Hepatocyte (in vitro differentiated cells): ENCODE measurements at regions not wholly inside any gene's neighbourhood (a gene's known extent, or its start where the extent isn't known, plus 50 kb on each side); places are given as distances from the start of the nearest gene placed in this dataset.

Experiments used
- DNase-seq: peaks from one replicate; pipeline ENCODE4 v3.0.0-alpha.2; 2016; ENCODE audit warnings: low spot score
- H2AFZ ChIP-seq: fragments of 200-600 bp; sonication (generic); 2 replicates; pipeline ENCODE4 v1.6.0; 2016; ENCODE audit warnings: antibody characterized with exemption, mild to moderate bottlenecking
- H3K27ac ChIP-seq: fragments of 200-600 bp; sonication (generic); 2 replicates; pipeline ENCODE4 v1.5.1; 2016; ENCODE audit warnings: mild to moderate bottlenecking
- H3K27me3 ChIP-seq: fragments of 200-600 bp; sonication (generic); 2 replicates; pipeline ENCODE4 v1.6.1; 2016
- H3K36me3 ChIP-seq: fragments of 200-600 bp; sonication (generic); replicated peaks from 2 replicates; pipeline ENCODE4 v1.5.1; 2016; ENCODE audit warnings: low read depth; ENCODE audit not compliant: insufficient read depth
- H3K4me1 ChIP-seq: fragments of 200-600 bp; sonication (generic); 2 replicates; pipeline ENCODE4 v1.5.1; 2016; ENCODE audit warnings: mild to moderate bottlenecking, moderate library complexity; ENCODE audit not compliant: insufficient read depth
- H3K4me2 ChIP-seq: fragments of 200-600 bp; sonication (generic); 2 replicates; pipeline ENCODE4 v1.6.0; 2016
- H3K4me3 ChIP-seq: fragments of 200-600 bp; sonication (generic); 2 replicates; pipeline ENCODE4 v1.5.1; 2016; ENCODE audit warnings: mild to moderate bottlenecking
- H3K79me2 ChIP-seq: fragments of 200-600 bp; sonication (generic); 2 replicates; pipeline ENCODE4 v1.6.0; 2017; ENCODE audit warnings: mild to moderate bottlenecking
- H3K9me2 ChIP-seq: fragments of 200-600 bp; sonication (generic); replicated peaks from 2 replicates; pipeline ENCODE4 v1.6.0; 2017; ENCODE audit warnings: mild to moderate bottlenecking; ENCODE audit not compliant: insufficient read depth
- H3K9me3 ChIP-seq: fragments of 200-600 bp; sonication (generic); 2 replicates; pipeline ENCODE4 v1.5.1; 2016; ENCODE audit warnings: low read depth, mild to moderate bottlenecking
- H4K20me1 ChIP-seq: fragments of 200-600 bp; sonication (generic); 2 replicates; pipeline ENCODE4 v1.6.0; 2016; ENCODE audit warnings: mild to moderate bottlenecking; ENCODE audit not compliant: insufficient read depth, poor library complexity, severe bottlenecking
- CTCF ChIP-seq: fragments of 200-600 bp; sonication (generic); IDR thresholded peaks from 2 replicates; pipeline ENCODE4 v1.5.1; 2016; ENCODE audit warnings: antibody characterized with exemption, mild to moderate bottlenecking; ENCODE audit not compliant: poor library complexity
- EZH2 ChIP-seq: fragments of 200-600 bp; sonication (generic); IDR thresholded peaks from 2 replicates; pipeline ENCODE4 v1.6.1; 2016; ENCODE audit warnings: antibody characterized with exemption, mild to moderate bottlenecking, borderline replicate concordance
- EZH2phosphoT487 ChIP-seq: fragments of 200-600 bp; sonication (generic); IDR thresholded peaks from one replicate; pipeline ENCODE4 v1.6.1; 2018; ENCODE audit warnings: antibody characterized with exemption, mild to moderate bottlenecking, low read depth, moderate library complexity; ENCODE audit not compliant: unreplicated experiment, severe bottlenecking
- whole genome bisulfite sequencing: methylation state at CpG from one replicate; pipeline ENCODE4 v1.1.6; 2016; ENCODE audit warnings: low lambda C conversion rate; ENCODE audit errors: missing lambda C conversion rate; 5-methylcytosine and 5-hydroxymethylcytosine counted together

GRCh38 chr4:106430797-106431196, 62.2 kb upstream of the GIMD1 start:
- no peaks in the 10 kb centered on the region for H3K4me1 ChIP-seq
- no peaks in the 10 kb centered on the region for H3K27me3 ChIP-seq
- H3K4me3 ChIP-seq, result no peak overlapping the region
- no peaks in the 10 kb centered on the region for H3K9me2 ChIP-seq
- 93% methylated on average over 2 of the region's 2 CpGs for WGBS
- H3K4me2 ChIP-seq, result no peak overlapping the region
- H4K20me1 ChIP-seq, result no peaks in the 10 kb centered on the region
- H3K27ac ChIP-seq, result no peak overlapping the region
- H3K79me2 ChIP-seq, result no peaks in the 10 kb centered on the region
- H2AFZ ChIP-seq, result no peak overlapping the region
- DNase-seq, result no peak
- no peak for TF ChIP-seq CTCF
- TF ChIP-seq EZH2phosphoT487, result no peak
- TF ChIP-seq EZH2, result no peak
- H3K36me3 ChIP-seq, result no peaks in the 10 kb centered on the region
- no peaks in the 10 kb centered on the region for H3K9me3 ChIP-seq

DNA sequence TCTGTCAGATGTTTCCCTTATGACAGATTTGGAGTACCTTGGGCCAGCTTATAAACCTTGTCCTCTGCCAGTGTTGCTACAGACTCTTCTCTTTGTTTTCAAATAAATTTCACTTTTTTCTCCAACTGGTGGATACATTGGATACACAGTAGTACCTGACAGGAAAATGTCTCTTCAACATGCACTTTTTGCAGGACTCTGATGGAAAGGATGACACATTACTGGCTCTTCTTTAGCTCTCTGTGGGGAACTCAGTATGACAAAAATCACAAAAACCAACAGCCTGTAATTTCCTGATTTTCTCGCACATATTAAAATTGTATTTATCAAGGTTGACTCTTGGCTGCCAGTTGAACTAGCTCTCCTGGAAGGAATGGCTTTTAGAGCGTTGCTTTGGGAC, 61.3 kb upstream of the GIMD1 start:
- Histone ChIP-seq H3K27me3 (no peaks in the 10 kb centered on the region), H3K27ac (no peak overlapping the region), H3K4me3 (no peak overlapping the region), H3K79me2 (no peaks in the 10 kb centered on the region), H3K4me1 (no peaks in the 10 kb centered on the region), H2AFZ (no peak overlapping the region), H3K36me3 (no peaks in the 10 kb centered on the region), H3K9me2 (no peaks in the 10 kb centered on the region), H3K4me2 (no peak overlapping the region), H4K20me1 (no peaks in the 10 kb centered on the region), H3K9me3 (no peaks in the 10 kb centered on the region)
- 89% methylated on average over 2 of the region's 2 CpGs for WGBS
- no peak for DNase-seq
- TF ChIP-seq EZH2 (no peak), EZH2phosphoT487 (no peak)

GRCh38 chr4:106426069-106426468, 57.5 kb upstream of the GIMD1 start:
- H3K4me3 ChIP-seq, result no peak overlapping the region
- TF ChIP-seq EZH2 (no peak), EZH2phosphoT487 (no peak), CTCF (no peak)

GRCh38 chr4:106425576-106425975, 57.0 kb upstream of the GIMD1 start:
- H3K9me2 ChIP-seq, result no peaks in the 10 kb centered on the region
- no peaks in the 10 kb centered on the region for H3K36me3 ChIP-seq
- no peak overlapping the region for H3K4me2 ChIP-seq
- H3K9me3 ChIP-seq, result no peaks in the 10 kb centered on the region
- no peak overlapping the region for H2AFZ ChIP-seq
- TF ChIP-seq EZH2, result no peak
- TF ChIP-seq EZH2phosphoT487, result no peak
- no peak for TF ChIP-seq CTCF
- DNase-seq, result no peak
- no peak overlapping the region for H3K27ac ChIP-seq
- H3K27me3 ChIP-seq, result no peaks in the 10 kb centered on the region
- H3K4me3 ChIP-seq, result no peak overlapping the region
- no peaks in the 10 kb centered on the region for H3K4me1 ChIP-seq
- no peaks in the 10 kb centered on the region for H3K79me2 ChIP-seq
- no peaks in the 10 kb centered on the region for H4K20me1 ChIP-seq

More at GRCh38 chr4:106426069-106426468, 57.5 kb upstream of the GIMD1 start:
- H2AFZ ChIP-seq, result no peak overlapping the region
- no peaks in the 10 kb centered on the region for H3K9me2 ChIP-seq
- no peak overlapping the region for H3K27ac ChIP-seq
- 83% methylated on average over 2 of the region's 2 CpGs for WGBS
- H4K20me1 ChIP-seq, result no peaks in the 10 kb centered on the region
- DNase-seq, result no peak
- no peaks in the 10 kb centered on the region for H3K9me3 ChIP-seq
- H3K27me3 ChIP-seq, result no peaks in the 10 kb centered on the region
- H3K79me2 ChIP-seq, result no peaks in the 10 kb centered on the region
- H3K4me1 ChIP-seq, result no peaks in the 10 kb centered on the region
- no peak overlapping the region for H3K4me2 ChIP-seq
- H3K36me3 ChIP-seq, result no peaks in the 10 kb centered on the region
